ENCODE measurements at regions not wholly inside any gene's neighbourhood (a gene's known extent, or its start where the extent isn't known, plus 50 kb on each side); places are given as distances from the start of the nearest gene placed in this dataset.

- H3K27ac Mint-ChIP-seq (ENCODE audit: unreplicated experiment) = no peak overlapping the region
- no peak overlapping the region for H3K4me3 Mint-ChIP-seq
- H3K4me1 Mint-ChIP-seq = no peaks in the 10 kb centered on the region
- no peaks in the 10 kb centered on the region for H3K27me3 Mint-ChIP-seq (ENCODE audit: low read depth)
- H3K9me3 Mint-ChIP-seq = peaks cover 3% of the 10 kb centered on the region
- no peak for TF ChIP-seq CTCF (conservative IDR thresholded peaks at IDR 0.05)
- DNase-seq (ENCODE audit: low read depth, low spot score) = no peak
- H3K36me3 Mint-ChIP-seq (ENCODE audit: low read depth) = no peaks in the 10 kb centered on the region
Measured at GRCh38 chr2:176732780-176733179, 463.5 kb downstream of the MTX2 start.

GRCh38 chr2:176733698-176734430 is 464.6 kb downstream of the MTX2 start:
- no peak for TF ChIP-seq CTCF (conservative IDR thresholded peaks at IDR 0.05)
- H3K27ac Mint-ChIP-seq (ENCODE audit: unreplicated experiment) = no peak overlapping the region
- DNase-seq (ENCODE audit: low read depth, low spot score) = no peak
- peaks cover 3% of the 10 kb centered on the region for H3K9me3 Mint-ChIP-seq
- no peaks in the 10 kb centered on the region for H3K27me3 Mint-ChIP-seq (ENCODE audit: low read depth)
- H3K36me3 Mint-ChIP-seq (ENCODE audit: low read depth) = no peaks in the 10 kb centered on the region
- no peaks in the 10 kb centered on the region for H3K4me1 Mint-ChIP-seq
- no peak overlapping the region for H3K4me3 Mint-ChIP-seq

GRCh38 chr2:176734868-176735267 is 465.6 kb downstream of the MTX2 start:
- H3K27ac Mint-ChIP-seq (ENCODE audit: unreplicated experiment) = no peak overlapping the region
- H3K36me3 Mint-ChIP-seq (ENCODE audit: low read depth) = no peaks in the 10 kb centered on the region
- no peak overlapping the region for H3K4me3 Mint-ChIP-seq
- H3K4me1 Mint-ChIP-seq = no peaks in the 10 kb centered on the region
- H3K27me3 Mint-ChIP-seq (ENCODE audit: low read depth) = no peaks in the 10 kb centered on the region
- DNase-seq (ENCODE audit: low read depth, low spot score) = no peak
- TF ChIP-seq CTCF (conservative IDR thresholded peaks at IDR 0.05) = no peak
- H3K9me3 Mint-ChIP-seq = peaks cover 3% of the 10 kb centered on the region

- TF ChIP-seq CTCF (conservative IDR thresholded peaks at IDR 0.05) = no peak
- peaks cover 6% of the 10 kb centered on the region for H3K27me3 Mint-ChIP-seq (ENCODE audit: low read depth)
- no peak overlapping the region for H3K27ac Mint-ChIP-seq (ENCODE audit: unreplicated experiment)
- no peak for DNase-seq (ENCODE audit: low read depth, low spot score)
- H3K9me3 Mint-ChIP-seq = peaks cover 2% of the 10 kb centered on the region
- no peaks in the 10 kb centered on the region for H3K36me3 Mint-ChIP-seq (ENCODE audit: low read depth)
- H3K4me1 Mint-ChIP-seq = peaks cover 7% of the 10 kb centered on the region
- H3K4me3 Mint-ChIP-seq = no peak overlapping the region
Measured at GRCh38 chr2:176742271-176742670, 470.3 kb upstream of the HNRNPA3 start.

- no peak overlapping the region for H3K27ac Mint-ChIP-seq (ENCODE audit: unreplicated experiment)
- peaks cover 6% of the 10 kb centered on the region for H3K27me3 Mint-ChIP-seq (ENCODE audit: low read depth)
- peaks cover 2% of the 10 kb centered on the region for H3K9me3 Mint-ChIP-seq
- H3K4me1 Mint-ChIP-seq = peaks cover 7% of the 10 kb centered on the region
- H3K4me3 Mint-ChIP-seq = no peak overlapping the region
- no peaks in the 10 kb centered on the region for H3K36me3 Mint-ChIP-seq (ENCODE audit: low read depth)
- DNase-seq (ENCODE audit: low read depth, low spot score) = no peak
- TF ChIP-seq CTCF (conservative IDR thresholded peaks at IDR 0.05) = no peak
Measured at GRCh38 chr2:176743671-176744070, 468.9 kb upstream of the HNRNPA3 start.

Measured in neural crest cell (in vitro differentiated cells).